ENCODE measurements at regions not wholly inside any gene's neighbourhood (a gene's known extent, or its start where the extent isn't known, plus 50 kb on each side); places are given as distances from the start of the nearest gene placed in this dataset.
A peak's percentile ranks its signal among the peaks of the same experiment; 100 is the strongest.

DNA sequence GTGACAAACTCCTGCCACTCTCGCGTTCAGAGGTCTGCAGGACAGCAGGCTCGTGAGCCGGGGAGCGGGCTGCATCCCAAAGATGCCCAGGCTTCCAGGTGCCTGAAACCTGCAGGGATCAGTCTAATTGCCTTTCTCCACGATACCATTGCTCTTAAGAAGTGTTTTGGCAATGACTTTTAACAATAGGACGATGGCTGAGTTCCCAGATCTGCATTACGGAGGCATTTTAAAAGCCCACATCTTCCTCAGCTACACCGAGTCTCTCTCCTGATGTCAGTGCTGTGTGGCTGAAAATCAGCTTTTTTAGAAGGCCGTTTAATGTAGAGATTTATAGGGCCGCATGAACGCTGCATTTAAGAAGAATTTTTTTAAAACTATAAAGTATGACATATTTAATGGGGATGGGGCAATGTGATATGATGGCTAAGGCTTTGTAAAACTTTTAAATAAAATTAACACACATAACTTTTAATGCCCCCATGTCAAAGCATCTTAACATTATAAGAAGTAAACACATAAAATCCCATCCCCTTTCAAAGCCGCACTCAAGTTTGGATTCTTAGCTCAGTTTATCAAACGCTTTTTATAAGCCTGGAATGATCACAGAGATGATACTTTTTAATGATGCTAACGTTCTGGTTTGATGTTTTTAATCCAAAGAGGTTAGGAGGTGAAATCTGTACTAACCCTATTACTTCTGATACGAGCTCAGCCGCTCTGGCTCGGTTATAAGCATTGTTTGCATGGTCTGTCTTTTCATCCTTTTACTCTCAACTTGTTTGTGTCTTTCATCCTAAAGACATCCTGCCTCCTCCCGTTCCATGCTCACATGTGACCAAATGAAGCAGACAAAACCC lies 386.0 kb downstream of the SMOC2 start:
- no peaks in the 10 kb centered on the region for H3K27me3 ChIP-seq (ENCODE audit: control insufficient read depth in 1 of 2, insufficient read depth in 2 of 2, low read length in 2 of 2)
- no peaks in the 10 kb centered on the region for H3K9me3 ChIP-seq (ENCODE audit: control insufficient read depth in 2 of 2, insufficient read depth in 1 of 2, low read depth in 1 of 2, low read length in 1 of 2)
- H3K36me3 ChIP-seq (ENCODE audit: control insufficient read depth in 2 of 2, insufficient read depth in 2 of 2, low read length in 1 of 2): no peaks in the 10 kb centered on the region
- 53 to 62% methylated on average over 19 of the region's 19 CpGs for WGBS, 2 donors
- no peak overlapping the region for H3K4me3 ChIP-seq (ENCODE audit: low read depth in 1 of 2, low read length in 2 of 2)
- H3K4me1 ChIP-seq (ENCODE audit: control insufficient read depth in 2 of 2, insufficient read depth in 2 of 2, low read length in 1 of 2): peaks cover 0 to 3% of the 10 kb centered on the region in 2 donors
- H3K27ac ChIP-seq (ENCODE audit: low read depth in 2 of 2, low read length in 1 of 2): no peak overlapping the region

GRCh38 chr6:168826078-168826390 lies 385.1 kb downstream of the SMOC2 start:
- 94 to 96% methylated on average over 23 of the region's 23 CpGs for WGBS, 2 donors
- Histone ChIP-seq H3K27ac (ENCODE audit: low read depth in 2 of 2, low read length in 1 of 2) (no peak overlapping the region), H3K27me3 (ENCODE audit: control insufficient read depth in 1 of 2, insufficient read depth in 2 of 2, low read length in 2 of 2) (no peaks in the 10 kb centered on the region)

GRCh38 chr6:168825226-168826077 lies 384.5 kb downstream of the SMOC2 start:
- Histone ChIP-seq H3K36me3 (ENCODE audit: control insufficient read depth in 2 of 2, insufficient read depth in 2 of 2, low read length in 1 of 2) (no peaks in the 10 kb centered on the region), H3K4me1 (ENCODE audit: control insufficient read depth in 2 of 2, insufficient read depth in 2 of 2, low read length in 1 of 2) (peaks cover 0 to 3% of the 10 kb centered on the region in 2 donors), H3K27ac (ENCODE audit: low read depth in 2 of 2, low read length in 1 of 2) (no peak overlapping the region), H3K4me3 (ENCODE audit: low read depth in 1 of 2, low read length in 2 of 2) (no peak overlapping the region), H3K9me3 (ENCODE audit: control insufficient read depth in 2 of 2, insufficient read depth in 1 of 2, low read depth in 1 of 2, low read length in 1 of 2) (no peaks in the 10 kb centered on the region), H3K27me3 (ENCODE audit: control insufficient read depth in 1 of 2, insufficient read depth in 2 of 2, low read length in 2 of 2) (no peaks in the 10 kb centered on the region)
- WGBS, 2 donors: 94 to 96% methylated on average over 56 to 68 of the region's 68 CpGs

More at GRCh38 chr6:168826078-168826390, 385.1 kb downstream of the SMOC2 start:
- H3K4me3 ChIP-seq (ENCODE audit: low read depth in 1 of 2, low read length in 2 of 2): no peak overlapping the region
- H3K9me3 ChIP-seq (ENCODE audit: control insufficient read depth in 2 of 2, insufficient read depth in 1 of 2, low read depth in 1 of 2, low read length in 1 of 2): no peaks in the 10 kb centered on the region
- peaks cover 0 to 3% of the 10 kb centered on the region in 2 donors for H3K4me1 ChIP-seq (ENCODE audit: control insufficient read depth in 2 of 2, insufficient read depth in 2 of 2, low read length in 1 of 2)
- no peaks in the 10 kb centered on the region for H3K36me3 ChIP-seq (ENCODE audit: control insufficient read depth in 2 of 2, insufficient read depth in 2 of 2, low read length in 1 of 2)

DNA sequence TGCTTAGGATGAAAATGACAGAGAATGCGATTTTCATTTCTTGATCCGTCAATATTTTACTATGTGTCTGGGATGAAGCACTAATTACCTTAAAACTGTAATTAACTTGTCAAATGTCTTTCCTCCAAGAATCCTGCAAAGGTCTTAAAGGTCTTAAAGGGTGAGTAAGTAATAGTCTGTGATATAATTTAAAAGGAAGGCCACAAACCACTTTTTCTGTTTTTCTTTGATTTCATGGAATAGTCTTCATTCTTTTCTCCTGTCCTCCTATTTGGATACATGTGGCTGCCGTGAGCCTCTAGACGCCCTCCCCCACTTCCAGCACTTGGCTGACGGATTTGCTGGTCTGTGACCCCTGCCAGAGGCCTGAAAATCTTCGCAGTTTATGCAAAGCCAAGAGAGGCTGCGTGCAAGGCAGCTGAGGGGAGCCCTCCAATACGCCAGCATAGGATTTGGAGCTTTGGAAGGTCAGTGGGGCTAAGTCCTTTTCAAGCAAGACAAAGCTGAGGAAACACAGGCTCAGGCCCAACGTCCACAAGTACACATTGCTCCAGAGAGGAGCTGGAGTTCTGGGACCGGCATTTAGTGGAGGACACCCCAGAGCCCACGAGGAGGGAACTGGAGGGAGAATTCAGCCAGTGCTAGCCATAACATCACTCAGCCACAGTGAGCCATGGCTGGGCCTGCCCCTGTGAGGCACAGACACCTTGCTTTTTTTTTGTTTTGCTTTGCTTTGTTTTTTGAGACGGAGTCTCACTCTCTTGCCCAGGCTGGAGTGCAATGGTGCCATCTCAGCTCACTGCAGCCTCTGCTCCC lies 382.6 kb downstream of the SMOC2 start:
- H3K27ac ChIP-seq (ENCODE audit: low read depth in 2 of 2, low read length in 1 of 2): peak overlapping the region in 1 of 2 donors; percentile 22
- WGBS, 2 donors: 58 to 61% methylated on average over 12 of the region's 12 CpGs

GRCh38 chr6:168822376-168822775 lies 381.4 kb downstream of the SMOC2 start:
- H3K9me3 ChIP-seq (ENCODE audit: control insufficient read depth in 2 of 2, insufficient read depth in 1 of 2, low read depth in 1 of 2, low read length in 1 of 2): peaks cover 0 to 4% of the 10 kb centered on the region in 2 donors
- no peaks in the 10 kb centered on the region for H3K27me3 ChIP-seq (ENCODE audit: control insufficient read depth in 1 of 2, insufficient read depth in 2 of 2, low read length in 2 of 2)
- H3K36me3 ChIP-seq (ENCODE audit: control insufficient read depth in 2 of 2, insufficient read depth in 2 of 2, low read length in 1 of 2): no peaks in the 10 kb centered on the region
- H3K4me1 ChIP-seq (ENCODE audit: control insufficient read depth in 2 of 2, insufficient read depth in 2 of 2, low read length in 1 of 2): peaks cover 0 to 3% of the 10 kb centered on the region in 2 donors
- no peak overlapping the region for H3K27ac ChIP-seq (ENCODE audit: low read depth in 2 of 2, low read length in 1 of 2)
- H3K4me3 ChIP-seq (ENCODE audit: low read depth in 1 of 2, low read length in 2 of 2): no peak overlapping the region
- 67 to 77% methylated on average over 9 of the region's 9 CpGs for WGBS, 2 donors

More for the DNA sequence above, 382.6 kb downstream of the SMOC2 start:
- peaks cover 0 to 4% of the 10 kb centered on the region in 2 donors for H3K9me3 ChIP-seq (ENCODE audit: control insufficient read depth in 2 of 2, insufficient read depth in 1 of 2, low read depth in 1 of 2, low read length in 1 of 2)
- no peak overlapping the region for H3K4me3 ChIP-seq (ENCODE audit: low read depth in 1 of 2, low read length in 2 of 2)
- peaks cover 0 to 3% of the 10 kb centered on the region in 2 donors for H3K4me1 ChIP-seq (ENCODE audit: control insufficient read depth in 2 of 2, insufficient read depth in 2 of 2, low read length in 1 of 2)
- no peaks in the 10 kb centered on the region for H3K36me3 ChIP-seq (ENCODE audit: control insufficient read depth in 2 of 2, insufficient read depth in 2 of 2, low read length in 1 of 2)
- no peaks in the 10 kb centered on the region for H3K27me3 ChIP-seq (ENCODE audit: control insufficient read depth in 1 of 2, insufficient read depth in 2 of 2, low read length in 2 of 2)

DNA sequence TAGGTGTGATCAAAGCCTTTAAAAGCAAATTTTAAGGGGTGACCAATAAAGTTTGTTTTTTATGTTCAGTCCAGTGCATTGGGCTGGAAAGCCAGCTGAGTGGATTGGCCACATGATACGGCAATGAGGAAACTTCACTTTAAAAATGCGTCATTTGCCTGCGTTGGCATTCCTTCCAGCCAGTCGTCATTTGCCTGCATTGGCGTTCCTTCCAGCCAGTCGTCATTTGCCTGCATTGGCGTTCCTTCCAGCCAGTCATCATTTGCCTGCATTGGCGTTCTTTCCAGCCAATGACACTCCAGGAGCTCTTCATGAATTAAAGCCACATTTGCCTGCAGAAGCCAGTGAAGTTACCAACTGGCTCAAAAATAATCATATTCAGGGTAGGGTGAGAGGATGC lies 378.6 kb downstream of the SMOC2 start:
- Histone ChIP-seq H3K36me3 (ENCODE audit: control insufficient read depth in 2 of 2, insufficient read depth in 2 of 2, low read length in 1 of 2) (no peaks in the 10 kb centered on the region), H3K9me3 (ENCODE audit: control insufficient read depth in 2 of 2, insufficient read depth in 1 of 2, low read depth in 1 of 2, low read length in 1 of 2) (peaks cover 0 to 10% of the 10 kb centered on the region in 2 donors), H3K4me1 (ENCODE audit: control insufficient read depth in 2 of 2, insufficient read depth in 2 of 2, low read length in 1 of 2) (peaks cover 0 to 3% of the 10 kb centered on the region in 2 donors), H3K27ac (ENCODE audit: low read depth in 2 of 2, low read length in 1 of 2) (no peak overlapping the region), H3K4me3 (ENCODE audit: low read depth in 1 of 2, low read length in 2 of 2) (no peak overlapping the region), H3K27me3 (ENCODE audit: control insufficient read depth in 1 of 2, insufficient read depth in 2 of 2, low read length in 2 of 2) (no peaks in the 10 kb centered on the region)
- 80 to 92% methylated on average over 8 of the region's 8 CpGs for WGBS, 2 donors

GRCh38 chr6:168817558-168818159 lies 376.7 kb downstream of the SMOC2 start:
- no peaks in the 10 kb centered on the region for H3K27me3 ChIP-seq (ENCODE audit: control insufficient read depth in 1 of 2, insufficient read depth in 2 of 2, low read length in 2 of 2)
- H3K9me3 ChIP-seq (ENCODE audit: control insufficient read depth in 2 of 2, insufficient read depth in 1 of 2, low read depth in 1 of 2, low read length in 1 of 2): peaks cover 0 to 10% of the 10 kb centered on the region in 2 donors
- H3K36me3 ChIP-seq (ENCODE audit: control insufficient read depth in 2 of 2, insufficient read depth in 2 of 2, low read length in 1 of 2): no peaks in the 10 kb centered on the region
- 17 to 41% methylated on average over 1 of the region's 1 CpG for WGBS, 2 donors
- H3K27ac ChIP-seq (ENCODE audit: low read depth in 2 of 2, low read length in 1 of 2): no peak overlapping the region
- peaks cover 0 to 3% of the 10 kb centered on the region in 2 donors for H3K4me1 ChIP-seq (ENCODE audit: control insufficient read depth in 2 of 2, insufficient read depth in 2 of 2, low read length in 1 of 2)
- H3K4me3 ChIP-seq (ENCODE audit: low read depth in 1 of 2, low read length in 2 of 2): no peak overlapping the region

GRCh38 chr6:168815229-168815628 lies 374.2 kb downstream of the SMOC2 start:
- H3K4me1 ChIP-seq (ENCODE audit: control insufficient read depth in 2 of 2, insufficient read depth in 2 of 2, low read length in 1 of 2): no peaks in the 10 kb centered on the region
- 55 to 57% methylated on average over 5 of the region's 5 CpGs for WGBS, 2 donors
- H3K9me3 ChIP-seq (ENCODE audit: control insufficient read depth in 2 of 2, insufficient read depth in 1 of 2, low read depth in 1 of 2, low read length in 1 of 2): peaks cover 0 to 10% of the 10 kb centered on the region in 2 donors
- no peaks in the 10 kb centered on the region for H3K36me3 ChIP-seq (ENCODE audit: control insufficient read depth in 2 of 2, insufficient read depth in 2 of 2, low read length in 1 of 2)
- no peak overlapping the region for H3K4me3 ChIP-seq (ENCODE audit: low read depth in 1 of 2, low read length in 2 of 2)
- no peak overlapping the region for H3K27ac ChIP-seq (ENCODE audit: low read depth in 2 of 2, low read length in 1 of 2)
- no peaks in the 10 kb centered on the region for H3K27me3 ChIP-seq (ENCODE audit: control insufficient read depth in 1 of 2, insufficient read depth in 2 of 2, low read length in 2 of 2)

GRCh38 chr6:168808232-168808631 lies 367.2 kb downstream of the SMOC2 start:
- H3K9me3 ChIP-seq (ENCODE audit: control insufficient read depth in 2 of 2, insufficient read depth in 1 of 2, low read depth in 1 of 2, low read length in 1 of 2): no peaks in the 10 kb centered on the region
- H3K27ac ChIP-seq (ENCODE audit: low read depth in 2 of 2, low read length in 1 of 2): no peak overlapping the region
- WGBS, 2 donors: 54 to 59% methylated on average over 6 of the region's 6 CpGs
- no peak overlapping the region for H3K4me3 ChIP-seq (ENCODE audit: low read depth in 1 of 2, low read length in 2 of 2)
- peaks cover 0 to 2% of the 10 kb centered on the region in 2 donors for H3K4me1 ChIP-seq (ENCODE audit: control insufficient read depth in 2 of 2, insufficient read depth in 2 of 2, low read length in 1 of 2)
- H3K36me3 ChIP-seq (ENCODE audit: control insufficient read depth in 2 of 2, insufficient read depth in 2 of 2, low read length in 1 of 2): no peaks in the 10 kb centered on the region
- H3K27me3 ChIP-seq (ENCODE audit: control insufficient read depth in 1 of 2, insufficient read depth in 2 of 2, low read length in 2 of 2): no peaks in the 10 kb centered on the region

Measured in esophagus (tissue), 2 donors.